Esophagus (tissue), 2 donors: ENCODE measurements at regions not wholly inside any gene's neighbourhood (a gene's known extent, or its start where the extent isn't known, plus 50 kb on each side); places are given as distances from the start of the nearest gene placed in this dataset.
A peak's percentile ranks its signal among the peaks of the same experiment; 100 is the strongest.

Source experiments
- H3K27ac ChIP-seq, 2 donors: one replicate each; pipeline ENCODE4 v1.5.1; 2013; ENCODE audit warnings: low read depth in 2 of 2, mild to moderate bottlenecking in 2 of 2, inconsistent platforms in 1 of 2, low read length in 1 of 2, moderate library complexity in 1 of 2
- H3K27me3 ChIP-seq, 2 donors: one replicate each; pipeline ENCODE4 v1.6.1; 2013; ENCODE audit warnings: low read length in 2 of 2, control low read depth in 1 of 2, mild to moderate bottlenecking in 1 of 2; ENCODE audit not compliant: insufficient read depth in 2 of 2, control insufficient read depth in 1 of 2
- H3K36me3 ChIP-seq, 2 donors: one replicate each; pipeline ENCODE4 v1.6.1; 2013; ENCODE audit warnings: low read length in 1 of 2; ENCODE audit not compliant: control insufficient read depth in 2 of 2, insufficient read depth in 2 of 2
- H3K4me1 ChIP-seq, 2 donors: one replicate each; pipeline ENCODE4 v1.6.1; 2013; ENCODE audit warnings: low read length in 1 of 2; ENCODE audit not compliant: control insufficient read depth in 2 of 2, insufficient read depth in 2 of 2
- H3K4me3 ChIP-seq, 2 donors: one replicate each; pipeline ENCODE4 v1.5.1; 2013; ENCODE audit warnings: low read length in 2 of 2, mild to moderate bottlenecking in 2 of 2, low read depth in 1 of 2, moderate library complexity in 1 of 2
- H3K9me3 ChIP-seq, 2 donors: one replicate each; pipeline ENCODE4 v1.6.1; 2013; ENCODE audit warnings: mild to moderate bottlenecking in 2 of 2, low read depth in 1 of 2, low read length in 1 of 2, moderate library complexity in 1 of 2; ENCODE audit not compliant: control insufficient read depth in 2 of 2, insufficient read depth in 1 of 2
- WGBS, 2 donors: extraction: QIAGEN DNeasy Blood & Tissue Kit; methylation state at CpG; one replicate each; pipeline ENCODE4 v1.1.7; 2013; 5-methylcytosine and 5-hydroxymethylcytosine counted together
- donor health status: healthy with polysubstance abuse.
- donor health status: Bipolar disorder and iron deficiency.

DNA sequence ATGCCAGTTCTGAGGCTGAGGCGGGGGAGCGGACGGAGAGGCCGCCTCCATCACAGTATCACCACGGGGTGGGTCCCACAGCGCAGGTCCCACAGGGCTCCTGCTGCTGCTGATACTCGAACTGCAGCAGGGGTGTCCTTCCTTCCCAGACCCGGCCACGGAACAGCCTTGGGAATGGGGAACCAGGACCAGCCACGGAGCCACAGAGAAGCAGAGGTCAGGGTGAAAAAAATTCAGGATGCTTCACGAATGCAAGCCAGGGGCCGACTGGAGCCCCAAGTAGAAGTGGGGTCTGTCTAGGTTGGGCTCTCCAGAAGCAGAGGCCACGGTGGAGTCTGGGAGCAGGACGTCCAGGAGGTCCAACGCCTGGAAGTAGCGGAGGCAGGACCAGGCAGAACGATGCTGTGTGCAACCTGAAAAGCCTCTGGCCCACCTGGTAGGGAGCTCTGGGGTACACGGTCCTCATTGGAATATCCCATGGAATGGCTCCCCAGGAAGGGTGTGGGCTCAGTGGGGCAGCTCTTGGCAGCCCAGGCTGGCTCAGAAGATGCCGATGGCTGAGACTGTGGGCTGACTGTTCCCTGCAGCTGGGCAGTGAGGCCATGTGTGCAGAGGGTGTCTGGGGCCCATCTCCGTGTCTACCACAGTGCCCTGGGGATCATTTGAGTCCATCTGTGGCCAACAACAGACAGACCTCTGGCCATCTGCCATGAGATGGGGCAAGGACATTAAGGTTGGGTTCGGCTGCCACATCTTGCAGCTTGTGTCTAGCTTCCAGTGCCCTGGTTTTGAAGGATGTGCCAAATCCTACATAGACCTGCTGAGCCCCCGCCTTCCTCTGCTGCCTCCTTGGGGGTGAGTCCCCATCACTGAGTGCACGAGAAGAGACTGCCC, 66.9 kb upstream of the FCN1 start:
- WGBS, 2 donors = 83 to 86% methylated on average over 23 of the region's 23 CpGs
- peaks cover 5 to 15% of the 10 kb centered on the region in 2 donors for H3K9me3 ChIP-seq
- no peaks in the 10 kb centered on the region for H3K27me3 ChIP-seq
- no peak overlapping the region for H3K27ac ChIP-seq
- H3K4me3 ChIP-seq = no peak overlapping the region
- H3K4me1 ChIP-seq = no peaks in the 10 kb centered on the region
- H3K36me3 ChIP-seq = no peaks in the 10 kb centered on the region

DNA sequence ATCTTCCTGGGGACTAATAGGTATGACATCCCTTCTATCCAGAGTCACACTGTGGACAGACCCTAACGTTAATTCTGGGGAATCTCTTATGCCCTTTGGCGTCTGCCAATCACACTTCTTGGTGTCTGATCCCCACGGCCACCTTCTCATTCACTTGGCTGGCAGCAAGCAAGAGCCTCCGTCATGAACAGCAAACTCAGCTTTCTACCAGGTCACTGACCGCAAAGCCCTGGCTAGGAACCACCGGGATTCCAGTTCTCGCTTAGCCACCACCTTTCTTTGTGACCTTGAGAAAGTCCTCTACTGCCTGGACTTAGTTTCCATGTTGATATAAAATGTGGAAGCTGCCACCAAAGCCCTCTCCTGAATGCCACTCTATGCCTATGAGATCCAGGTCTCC, 67.7 kb upstream of the FCN1 start:
- peaks cover 5 to 15% of the 10 kb centered on the region in 2 donors for H3K9me3 ChIP-seq
- no peak overlapping the region for H3K4me3 ChIP-seq
- WGBS, 2 donors = 87 to 90% methylated on average over 7 of the region's 7 CpGs
- no peaks in the 10 kb centered on the region for H3K4me1 ChIP-seq
- H3K36me3 ChIP-seq = no peaks in the 10 kb centered on the region
- no peak overlapping the region for H3K27ac ChIP-seq
- H3K27me3 ChIP-seq = no peaks in the 10 kb centered on the region

DNA sequence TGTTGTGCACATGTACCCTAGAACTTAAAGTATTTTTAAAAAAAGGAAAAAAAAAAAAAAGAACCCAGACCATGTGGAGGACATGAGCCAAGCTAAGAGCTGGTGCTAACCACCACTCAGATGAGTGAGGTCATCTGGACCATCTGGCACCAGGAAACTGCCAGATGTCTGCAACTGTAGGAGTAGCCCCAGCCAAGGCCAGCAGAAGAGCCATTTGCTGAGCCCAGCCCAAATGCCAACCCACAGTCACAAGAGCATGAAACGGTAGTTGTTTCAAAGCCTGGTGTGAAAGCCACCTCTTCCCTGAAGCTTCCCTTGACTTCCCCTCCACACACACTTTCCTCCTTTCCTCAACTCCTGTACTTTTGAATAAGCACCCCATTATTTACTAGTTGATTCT, 69.2 kb upstream of the FCN1 start:
- H3K27me3 ChIP-seq = no peaks in the 10 kb centered on the region
- 88 to 92% methylated on average over 1 of the region's 1 CpG for WGBS, 2 donors
- no peaks in the 10 kb centered on the region for H3K36me3 ChIP-seq
- no peaks in the 10 kb centered on the region for H3K4me1 ChIP-seq
- H3K27ac ChIP-seq = no peak overlapping the region
- H3K4me3 ChIP-seq = no peak overlapping the region
- peaks cover 5 to 15% of the 10 kb centered on the region in 2 donors for H3K9me3 ChIP-seq

DNA sequence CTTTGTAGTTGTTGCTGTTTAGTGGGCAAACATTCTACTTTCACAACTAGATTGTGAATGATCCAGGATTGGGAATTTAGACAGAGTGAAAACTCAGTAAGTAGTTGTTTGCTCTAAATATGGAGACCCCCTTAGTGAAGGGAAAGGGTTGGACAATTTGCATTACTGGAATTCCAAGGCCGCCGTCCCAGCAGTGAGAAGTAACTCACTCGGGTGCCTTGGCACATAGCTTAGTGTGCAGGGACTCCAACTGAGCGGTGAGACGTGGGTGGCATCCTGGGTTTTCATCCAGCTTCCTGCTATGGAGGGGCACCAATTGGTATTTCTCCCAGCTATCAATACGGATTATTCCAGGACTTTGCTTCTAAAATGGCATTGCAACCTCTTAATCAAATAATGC, 69.7 kb upstream of the FCN1 start:
- H3K4me3 ChIP-seq = no peak overlapping the region
- WGBS, 2 donors = 93% methylated on average over 6 of the region's 6 CpGs
- no peaks in the 10 kb centered on the region for H3K27me3 ChIP-seq
- no peaks in the 10 kb centered on the region for H3K36me3 ChIP-seq
- H3K9me3 ChIP-seq = peaks cover 5 to 15% of the 10 kb centered on the region in 2 donors
- no peaks in the 10 kb centered on the region for H3K4me1 ChIP-seq
- no peak overlapping the region for H3K27ac ChIP-seq

DNA sequence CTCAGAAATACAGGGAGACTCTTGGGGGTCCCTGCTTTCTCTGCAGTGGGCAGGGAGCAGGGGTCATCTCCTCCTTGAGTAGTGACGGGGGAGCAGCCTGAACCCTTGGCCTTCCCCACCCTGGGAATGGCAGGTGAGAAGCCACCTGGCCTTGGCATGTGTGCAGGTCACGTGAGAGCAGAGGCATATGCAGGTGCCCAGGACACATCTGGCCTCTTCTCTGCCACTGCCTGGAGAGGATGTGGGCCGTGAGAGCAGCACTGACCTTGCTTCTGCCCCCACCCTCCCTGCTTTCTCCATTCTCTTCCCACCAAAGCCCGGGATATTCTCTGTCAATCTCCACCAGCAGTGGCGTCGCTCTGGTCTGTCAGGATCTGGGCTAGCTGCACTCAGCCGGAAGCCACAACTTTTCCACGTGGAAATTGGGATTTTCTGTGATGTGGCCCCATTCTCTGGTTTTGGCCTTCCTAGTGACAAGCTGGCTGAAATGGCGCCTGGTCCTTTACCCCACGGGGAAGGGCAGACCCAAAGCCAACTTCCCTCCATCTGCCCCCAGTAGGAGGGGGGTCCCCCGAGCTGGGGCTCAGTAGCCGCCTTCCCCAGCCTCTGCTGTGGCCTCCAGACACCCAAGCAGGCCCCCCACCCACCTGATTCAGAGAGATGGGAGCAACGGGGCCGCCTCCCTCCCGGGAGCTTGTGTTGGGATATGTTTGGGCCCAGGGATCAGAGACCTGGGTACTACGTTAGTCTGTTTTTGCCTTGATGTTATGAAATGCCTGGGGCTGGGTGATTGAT, 70.4 kb upstream of the FCN1 start:
- Histone ChIP-seq H3K36me3 (no peaks in the 10 kb centered on the region), H3K4me1 (no peaks in the 10 kb centered on the region), H3K27me3 (no peaks in the 10 kb centered on the region), H3K27ac (no peak overlapping the region), H3K9me3 (peaks cover 5 to 15% of the 10 kb centered on the region in 2 donors), H3K4me3 (no peak overlapping the region)
- WGBS, 2 donors = 79 to 86% methylated on average over 16 of the region's 16 CpGs

DNA sequence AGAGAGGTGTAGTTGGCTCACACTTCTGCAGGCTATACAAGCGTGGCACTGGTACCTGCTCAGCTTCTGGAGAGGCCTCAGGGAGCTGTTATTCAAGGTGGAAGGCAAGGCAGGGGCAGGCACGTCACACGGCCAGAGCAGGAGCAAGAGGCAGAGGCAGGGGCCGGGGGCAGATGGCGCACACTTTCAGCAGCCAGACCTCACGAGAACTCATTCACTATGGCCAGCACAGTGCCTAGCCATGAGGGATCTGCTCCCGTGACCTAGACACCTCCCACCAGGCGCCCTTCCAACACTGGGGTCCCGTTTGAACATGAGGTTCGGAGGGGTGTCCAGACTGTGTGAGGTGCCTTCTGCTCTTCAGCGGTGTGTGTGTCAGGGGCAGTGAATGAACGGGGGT, 71.0 kb upstream of the FCN1 start:
- Histone ChIP-seq H3K27me3 (no peaks in the 10 kb centered on the region), H3K27ac (no peak overlapping the region), H3K4me1 (peaks cover 0 to 5% of the 10 kb centered on the region in 2 donors), H3K9me3 (peaks cover 5 to 15% of the 10 kb centered on the region in 2 donors), H3K36me3 (no peaks in the 10 kb centered on the region), H3K4me3 (no peak overlapping the region)
- 80 to 82% methylated on average over 12 of the region's 12 CpGs for WGBS, 2 donors

DNA sequence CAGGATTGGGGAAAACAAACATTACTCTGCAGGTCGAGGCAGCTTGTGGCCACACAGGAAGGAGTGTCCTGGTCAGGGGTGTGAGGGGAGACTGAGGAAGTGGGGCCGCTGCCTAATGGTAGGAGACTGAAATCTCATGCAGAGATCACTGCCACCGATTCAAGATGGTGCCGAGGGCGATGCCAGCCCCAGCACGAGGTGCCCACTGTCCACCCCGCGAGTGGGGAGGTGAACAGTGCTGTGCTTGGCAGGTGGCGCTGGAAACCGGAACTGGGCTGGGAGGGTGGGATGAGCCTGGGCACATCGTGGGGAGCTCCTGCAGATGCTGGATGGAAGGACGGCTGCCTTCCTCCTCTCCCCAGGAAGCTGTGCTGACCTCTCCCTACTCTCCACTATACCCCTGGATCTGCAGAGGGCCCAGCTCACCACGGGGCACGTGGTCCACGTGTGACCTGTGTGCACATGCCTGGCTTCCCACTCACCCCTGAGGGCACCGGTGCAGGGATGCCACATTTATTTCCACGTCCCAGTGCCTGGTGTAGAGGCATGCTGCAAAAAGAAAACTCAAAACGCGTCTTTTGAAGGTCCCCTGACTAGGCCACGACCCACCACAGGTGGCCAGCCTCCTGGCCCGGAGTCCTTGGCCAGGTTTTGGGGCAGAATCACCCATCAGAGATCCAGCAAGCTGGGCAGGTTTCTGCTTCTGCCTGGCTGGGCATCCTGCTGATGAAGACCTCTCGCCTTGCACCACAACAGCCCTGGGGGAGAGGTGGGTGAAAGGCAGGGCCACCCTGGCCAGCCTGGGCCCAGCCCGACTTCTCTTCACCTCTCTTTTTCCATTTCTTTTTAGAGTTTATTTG, 71.7 kb upstream of the FCN1 start:
- 67 to 74% methylated on average over 23 of the region's 23 CpGs for WGBS, 2 donors
- Histone ChIP-seq H3K4me1 (peaks cover 0 to 10% of the 10 kb centered on the region in 2 donors), H3K27ac (no peak overlapping the region)

DNA sequence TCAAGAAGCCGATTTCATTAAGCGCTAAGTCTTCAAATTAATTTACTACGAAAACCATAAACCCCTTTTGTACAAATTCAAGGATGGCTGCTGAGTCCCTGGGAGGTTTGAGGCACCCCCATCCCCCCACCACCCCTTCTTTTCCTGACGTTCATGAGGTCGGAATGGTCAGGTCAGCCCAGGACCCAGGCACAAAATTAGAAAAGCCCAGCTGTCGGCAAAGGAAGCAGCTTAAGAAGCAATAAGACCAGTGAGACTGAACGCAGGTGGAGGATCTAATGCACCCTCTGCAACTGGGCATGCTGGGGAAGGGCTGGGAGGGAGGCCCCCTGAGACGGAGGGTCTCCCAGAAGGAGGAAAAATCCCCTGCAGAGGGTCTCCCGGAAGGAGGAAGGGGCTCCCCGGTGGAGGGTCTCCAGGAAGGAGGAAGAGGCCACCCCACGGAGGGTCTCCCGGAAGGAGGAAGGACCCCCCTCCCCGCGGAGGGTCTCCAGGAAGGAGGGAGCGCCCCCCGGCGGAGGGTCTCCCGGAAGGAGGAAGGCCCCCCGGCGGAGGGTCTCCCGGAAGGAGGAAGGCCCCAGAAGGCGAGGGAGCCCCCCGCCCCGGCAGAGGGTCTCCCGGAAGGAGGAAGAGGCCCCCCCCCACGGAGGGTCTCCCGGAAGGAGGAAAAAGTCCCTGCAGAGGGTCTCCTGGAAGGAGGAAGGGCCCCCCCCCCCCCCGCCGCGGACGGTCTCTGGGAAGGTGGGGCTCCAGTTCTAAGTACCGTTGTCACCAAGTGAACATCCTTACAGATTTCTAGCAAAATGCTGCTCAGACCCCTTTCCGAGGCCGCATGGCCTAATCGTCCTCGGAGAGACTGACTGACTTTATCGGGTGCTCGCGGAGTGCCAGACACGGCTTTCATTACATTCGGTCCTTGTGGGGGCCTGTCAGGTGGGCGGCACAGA, 74.4 kb upstream of the FCN1 start:
- H3K27me3 ChIP-seq = no peaks in the 10 kb centered on the region
- H3K27ac ChIP-seq = peak overlapping the region; percentile 29 to 47
- WGBS, 2 donors = 69% methylated on average over 34 to 42 of the region's 42 CpGs
- H3K4me3 ChIP-seq = no peak overlapping the region
- no peaks in the 10 kb centered on the region for H3K36me3 ChIP-seq
- peaks cover 5 to 11% of the 10 kb centered on the region in 2 donors for H3K9me3 ChIP-seq
- H3K4me1 ChIP-seq = peaks cover 0 to 10% of the 10 kb centered on the region in 2 donors

More for the DNA sequence above, 71.7 kb upstream of the FCN1 start:
- Histone ChIP-seq H3K9me3 (peaks cover 5 to 15% of the 10 kb centered on the region in 2 donors), H3K36me3 (no peaks in the 10 kb centered on the region), H3K27me3 (no peaks in the 10 kb centered on the region), H3K4me3 (no peak overlapping the region)
